ENCODE measurements at regions not wholly inside any gene's neighbourhood (a gene's known extent, or its start where the extent isn't known, plus 50 kb on each side); places are given as distances from the start of the nearest gene placed in this dataset.

GRCh38 chr15:87374339-87374738 is 882.2 kb downstream of the NTRK3 start:
- intact Hi-C loops (cut with DNase I; ENCODE audit: low total_unique reads) = no loop called here

GRCh38 chr15:87369269-87369668 is 887.3 kb downstream of the NTRK3 start:
- no peak for DNase-seq

More at GRCh38 chr15:87374339-87374738, 882.2 kb downstream of the NTRK3 start:
- ATAC-seq (no peak), DNase-seq (no peak)
- H3K36me3 ChIP-seq = no peaks in the 10 kb centered on the region
- no peak overlapping the region for H3K27ac ChIP-seq
- H3K4me3 ChIP-seq = no peak overlapping the region
- no peaks in the 10 kb centered on the region for H3K27me3 ChIP-seq
- in situ Hi-C loops (cut with MboI; ENCODE audit: low sequenced_read_pairs in 4 of 4) = loop anchor here in 1 of 4 donors (25.0 kb wide), 1 partner anchor 88 kb away; no protein-coding TSS in a partner anchor
- no peaks in the 10 kb centered on the region for H3K9me3 ChIP-seq
- no peaks in the 10 kb centered on the region for H3K4me1 ChIP-seq
- TF ChIP-seq CTCF (IDR thresholded peaks at IDR 0.05 in 4 of 5, conservative IDR thresholded peaks at IDR 0.05 in 1 of 5) (no peak), POLR2A (IDR thresholded peaks at IDR 0.05) (no peak)

GRCh38 chr15:87368511-87368910 is 888.0 kb downstream of the NTRK3 start:
- no peak overlapping the region for H3K4me3 ChIP-seq
- no peaks in the 10 kb centered on the region for H3K27me3 ChIP-seq
- H3K36me3 ChIP-seq = no peaks in the 10 kb centered on the region
- no peaks in the 10 kb centered on the region for H3K4me1 ChIP-seq
- TF ChIP-seq CTCF (IDR thresholded peaks at IDR 0.05 in 4 of 5, conservative IDR thresholded peaks at IDR 0.05 in 1 of 5) (no peak), POLR2A (IDR thresholded peaks at IDR 0.05) (no peak)
- H3K9me3 ChIP-seq = no peaks in the 10 kb centered on the region
- intact Hi-C loops (cut with DNase I; ENCODE audit: low total_unique reads) = no loop called here
- in situ Hi-C loops (cut with MboI; ENCODE audit: low sequenced_read_pairs in 4 of 4) = loop anchor here in 1 of 4 donors (25.0 kb wide), 1 partner anchor 94 kb away; no protein-coding TSS in a partner anchor
- no peak for DNase-seq
- no peak overlapping the region for H3K27ac ChIP-seq
- ATAC-seq = no peak

More at GRCh38 chr15:87369269-87369668, 887.3 kb downstream of the NTRK3 start:
- Histone ChIP-seq H3K36me3 (no peaks in the 10 kb centered on the region), H3K9me3 (no peaks in the 10 kb centered on the region), H3K4me1 (no peaks in the 10 kb centered on the region), H3K4me3 (no peak overlapping the region), H3K27me3 (no peaks in the 10 kb centered on the region), H3K27ac (no peak overlapping the region)
- in situ Hi-C loops (cut with MboI; ENCODE audit: low sequenced_read_pairs in 4 of 4) = loop anchor here in 1 of 4 donors (25.0 kb wide), 1 partner anchor 93 kb away; no protein-coding TSS in a partner anchor
- intact Hi-C loops (cut with DNase I; ENCODE audit: low total_unique reads) = no loop called here
- no peak for TF ChIP-seq POLR2A (IDR thresholded peaks at IDR 0.05)
- no peak for TF ChIP-seq CTCF (IDR thresholded peaks at IDR 0.05 in 4 of 5, conservative IDR thresholded peaks at IDR 0.05 in 1 of 5)
- ATAC-seq = no peak

- no peaks in the 10 kb centered on the region for H3K36me3 ChIP-seq
- ATAC-seq = no peak
- intact Hi-C loops (cut with DNase I; ENCODE audit: low total_unique reads) (no loop called here), in situ Hi-C loops (cut with MboI; ENCODE audit: low sequenced_read_pairs in 4 of 4) (loop anchor here in 1 of 4 donors (25.0 kb wide), 1 partner anchor 97 kb away; no protein-coding TSS in a partner anchor)
- H3K27ac ChIP-seq = no peak overlapping the region
- H3K9me3 ChIP-seq = no peaks in the 10 kb centered on the region
- no peak for TF ChIP-seq CTCF (IDR thresholded peaks at IDR 0.05 in 4 of 5, conservative IDR thresholded peaks at IDR 0.05 in 1 of 5)
- TF ChIP-seq POLR2A (IDR thresholded peaks at IDR 0.05) = no peak
- no peaks in the 10 kb centered on the region for H3K4me1 ChIP-seq
- no peak overlapping the region for H3K4me3 ChIP-seq
- no peaks in the 10 kb centered on the region for H3K27me3 ChIP-seq
- no peak for DNase-seq
These were observed 891.4 kb downstream of the NTRK3 start for GRCh38 chr15:87365186-87365585.

GRCh38 chr15:87362531-87362930 is 894.0 kb downstream of the NTRK3 start:
- Histone ChIP-seq H3K4me3 (no peak overlapping the region), H3K36me3 (no peaks in the 10 kb centered on the region), H3K4me1 (no peaks in the 10 kb centered on the region), H3K9me3 (no peaks in the 10 kb centered on the region), H3K27me3 (no peaks in the 10 kb centered on the region), H3K27ac (no peak overlapping the region)
- no peak for ATAC-seq
- intact Hi-C loops (cut with DNase I; ENCODE audit: low total_unique reads) (no loop called here), in situ Hi-C loops (cut with MboI; ENCODE audit: low sequenced_read_pairs in 4 of 4) (loop anchor here in 1 of 4 donors (25.0 kb wide), 1 partner anchor 100 kb away; no protein-coding TSS in a partner anchor)
- TF ChIP-seq CTCF (IDR thresholded peaks at IDR 0.05 in 4 of 5, conservative IDR thresholded peaks at IDR 0.05 in 1 of 5) (no peak), POLR2A (IDR thresholded peaks at IDR 0.05) (no peak)
- no peak for DNase-seq
